HUES48 (cell line): ENCODE measurements at regions not wholly inside any gene's neighbourhood (a gene's known extent, or its start where the extent isn't known, plus 50 kb on each side); places are given as distances from the start of the nearest gene placed in this dataset.

Experiments used
- H3K27ac ChIP-seq: one replicate; pipeline ENCODE4 v1.7.0; 2013; ENCODE audit warnings: low read depth, low read length, inconsistent platforms
- H3K27me3 ChIP-seq: 2 replicates; pipeline ENCODE4 v1.6.1; 2013; ENCODE audit warnings: mild to moderate bottlenecking, low read length; ENCODE audit not compliant: control insufficient read depth, insufficient read depth
- H3K36me3 ChIP-seq: 2 replicates; pipeline ENCODE4 v1.6.1; 2013; ENCODE audit warnings: low read length; ENCODE audit not compliant: control insufficient read depth, insufficient read depth
- H3K4me1 ChIP-seq: 2 replicates; pipeline ENCODE4 v1.6.1; 2013; ENCODE audit warnings: mild to moderate bottlenecking, low read length; ENCODE audit not compliant: control insufficient read depth, insufficient read depth
- H3K4me3 ChIP-seq: 2 replicates; pipeline ENCODE4 v1.5.1; 2013; ENCODE audit warnings: mild to moderate bottlenecking, low read depth, low read length
- H3K9ac ChIP-seq: 2 replicates; pipeline ENCODE4 v1.6.1; 2013; ENCODE audit warnings: mild to moderate bottlenecking, low read depth, low read length, moderate library complexity
- H3K9me3 ChIP-seq: 2 replicates; pipeline ENCODE4 v1.6.1; 2013; ENCODE audit warnings: low read length; ENCODE audit not compliant: control insufficient read depth, insufficient read depth

- Histone ChIP-seq H3K9me3 (no peaks in the 10 kb centered on the region), H3K36me3 (no peaks in the 10 kb centered on the region), H3K9ac (no peak overlapping the region), H3K4me1 (no peaks in the 10 kb centered on the region), H3K27ac (no peak overlapping the region), H3K4me3 (no peak overlapping the region), H3K27me3 (no peaks in the 10 kb centered on the region)
These were observed 282.4 kb upstream of the TMEM132C start for GRCh38 chr12:127984386-127985055.

- Histone ChIP-seq H3K4me3 (no peak overlapping the region), H3K27ac (no peak overlapping the region), H3K4me1 (no peaks in the 10 kb centered on the region)
These were observed 279.6 kb upstream of the TMEM132C start for GRCh38 chr12:127987199-127987901.

DNA sequence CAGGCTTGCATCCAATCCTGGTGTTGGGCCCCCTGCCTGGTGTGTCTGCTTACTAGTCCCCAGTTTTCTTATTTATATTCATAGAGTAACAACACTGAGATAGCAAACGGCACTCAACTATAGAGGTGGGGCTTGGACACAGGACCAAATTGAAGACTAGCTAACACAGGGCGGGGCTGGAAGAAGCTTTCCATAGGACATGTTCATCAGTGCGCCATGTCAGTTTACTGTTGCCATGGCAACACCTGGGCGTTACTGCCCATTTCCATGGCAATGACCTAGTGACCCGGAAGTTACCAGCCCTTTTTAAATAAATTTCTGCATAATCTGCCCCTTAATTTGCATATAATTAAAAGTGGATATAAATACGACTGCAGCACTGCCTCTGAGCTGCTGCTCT, 275.5 kb upstream of the TMEM132C start:
- H3K27me3 ChIP-seq: no peaks in the 10 kb centered on the region
- no peaks in the 10 kb centered on the region; the same call in 1 of the 2 replicates for H3K9me3 ChIP-seq
- H3K4me1 ChIP-seq: no peaks in the 10 kb centered on the region
- no peak overlapping the region for H3K9ac ChIP-seq
- no peak overlapping the region for H3K4me3 ChIP-seq
- H3K27ac ChIP-seq: no peak overlapping the region
- H3K36me3 ChIP-seq: no peaks in the 10 kb centered on the region

More at GRCh38 chr12:127987199-127987901, 279.6 kb upstream of the TMEM132C start:
- no peak overlapping the region for H3K9ac ChIP-seq
- no peaks in the 10 kb centered on the region for H3K27me3 ChIP-seq
- H3K9me3 ChIP-seq: no peaks in the 10 kb centered on the region; the same call in 1 of the 2 replicates
- no peaks in the 10 kb centered on the region for H3K36me3 ChIP-seq

GRCh38 chr12:127998988-127999387, 268.0 kb upstream of the TMEM132C start:
- Histone ChIP-seq H3K27ac (no peak overlapping the region), H3K36me3 (no peaks in the 10 kb centered on the region), H3K4me3 (no peak overlapping the region), H3K9ac (no peak overlapping the region), H3K4me1 (no peaks in the 10 kb centered on the region), H3K27me3 (no peaks in the 10 kb centered on the region), H3K9me3 (no peaks in the 10 kb centered on the region)

DNA sequence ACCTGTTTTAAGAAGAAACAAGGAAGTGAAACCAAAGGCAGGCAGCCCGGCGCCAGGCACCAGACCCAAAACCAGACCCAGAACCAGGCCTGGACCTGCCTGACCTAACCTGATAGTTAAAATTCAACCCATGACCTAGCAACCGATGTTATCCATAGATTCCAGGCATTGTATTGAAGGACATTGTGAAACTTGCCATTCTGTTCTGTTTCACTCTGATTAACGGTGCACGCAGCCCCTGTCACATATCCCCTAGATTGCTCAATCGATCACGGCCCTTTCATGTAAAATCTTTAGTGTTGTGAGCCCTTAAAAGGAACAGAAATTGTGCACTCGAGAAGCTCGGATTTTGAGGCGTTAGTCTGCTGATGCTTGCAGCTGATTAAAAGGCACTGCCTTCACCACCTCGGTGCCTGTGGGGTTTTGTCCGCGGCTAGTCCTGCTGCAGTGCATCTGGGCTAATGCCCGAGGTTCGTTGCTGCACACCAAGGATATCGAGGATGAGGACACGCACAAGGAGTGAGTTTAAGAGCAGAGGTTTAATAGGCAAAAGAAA, 262.5 kb upstream of the TMEM132C start:
- no peak overlapping the region for H3K4me3 ChIP-seq
- H3K9me3 ChIP-seq: no peaks in the 10 kb centered on the region
- H3K27me3 ChIP-seq: no peaks in the 10 kb centered on the region
- H3K4me1 ChIP-seq: 0 out of 2 replicates have a peak, but pooled peaks cover 4% of the 10 kb centered on the region
- no peak overlapping the region for H3K27ac ChIP-seq
- H3K36me3 ChIP-seq: no peaks in the 10 kb centered on the region
- no peak overlapping the region for H3K9ac ChIP-seq

GRCh38 chr12:128007250-128007649, 259.7 kb upstream of the TMEM132C start:
- no peak overlapping the region for H3K4me3 ChIP-seq
- no peaks in the 10 kb centered on the region for H3K27me3 ChIP-seq
- H3K9ac ChIP-seq: no peak overlapping the region

DNA sequence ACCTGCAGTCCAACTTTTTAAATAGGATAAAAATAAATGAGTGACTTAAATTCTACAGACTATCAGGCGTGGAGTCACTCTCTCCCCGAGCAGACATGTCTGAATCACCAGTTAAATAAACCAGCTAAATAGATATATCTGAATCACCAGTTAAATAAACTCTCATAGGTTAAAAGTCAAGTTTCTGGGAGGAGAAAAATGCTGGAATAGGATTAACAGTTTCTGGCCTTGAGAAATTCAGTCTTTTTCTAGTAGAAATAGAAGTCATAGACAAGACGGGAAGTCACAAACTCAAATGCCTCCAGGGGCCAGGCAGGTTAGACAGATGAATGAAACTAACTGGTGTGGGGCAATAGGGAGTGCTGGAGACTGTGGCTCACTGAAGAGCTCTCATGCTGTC, 258.6 kb upstream of the TMEM132C start:
- H3K9ac ChIP-seq: no peak overlapping the region

More at GRCh38 chr12:128007250-128007649, 259.7 kb upstream of the TMEM132C start:
- Histone ChIP-seq H3K36me3 (no peaks in the 10 kb centered on the region), H3K27ac (no peak overlapping the region), H3K9me3 (no peaks in the 10 kb centered on the region), H3K4me1 (peaks cover 7% of the 10 kb centered on the region; the same call in 1 of the 2 replicates)

GRCh38 chr12:128009108-128009507, 257.9 kb upstream of the TMEM132C start:
- Histone ChIP-seq H3K4me3 (no peak overlapping the region), H3K9ac (no peak overlapping the region), H3K36me3 (no peaks in the 10 kb centered on the region), H3K4me1 (peaks cover 7% of the 10 kb centered on the region; the same call in 1 of the 2 replicates), H3K9me3 (no peaks in the 10 kb centered on the region), H3K27me3 (no peaks in the 10 kb centered on the region), H3K27ac (no peak overlapping the region)

More for the DNA sequence above, 258.6 kb upstream of the TMEM132C start:
- Histone ChIP-seq H3K9me3 (no peaks in the 10 kb centered on the region), H3K36me3 (no peaks in the 10 kb centered on the region), H3K4me1 (peaks cover 7% of the 10 kb centered on the region; the same call in 1 of the 2 replicates), H3K27ac (no peak overlapping the region), H3K4me3 (no peak overlapping the region), H3K27me3 (no peaks in the 10 kb centered on the region)

DNA sequence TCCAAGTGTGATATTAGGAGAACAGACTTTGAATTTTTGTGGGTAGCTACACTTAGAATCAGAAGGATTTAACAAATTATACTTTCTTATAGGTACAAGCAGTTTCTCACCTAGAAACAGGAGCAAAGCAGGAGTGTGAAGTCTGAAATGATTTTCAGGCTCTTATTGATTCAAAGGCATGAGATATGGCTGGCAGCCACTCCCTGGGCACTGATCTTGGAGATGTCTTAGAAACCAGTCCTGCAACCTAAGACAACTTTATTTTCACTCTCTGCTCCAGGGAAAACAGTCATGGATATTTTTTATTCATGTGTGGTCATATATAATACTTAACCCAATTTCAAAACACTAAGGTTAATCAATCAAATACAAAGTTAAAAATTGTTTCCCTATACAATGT, 254.9 kb upstream of the TMEM132C start:
- H3K4me1 ChIP-seq: peaks cover 7% of the 10 kb centered on the region; the same call in 1 of the 2 replicates
- H3K4me3 ChIP-seq: no peak overlapping the region
- H3K9ac ChIP-seq: no peak overlapping the region
- no peaks in the 10 kb centered on the region for H3K9me3 ChIP-seq
- H3K27me3 ChIP-seq: no peaks in the 10 kb centered on the region
- H3K27ac ChIP-seq: no peak overlapping the region
- H3K36me3 ChIP-seq: no peaks in the 10 kb centered on the region

- no peak overlapping the region for H3K4me3 ChIP-seq
- no peak overlapping the region for H3K9ac ChIP-seq
- H3K36me3 ChIP-seq: no peaks in the 10 kb centered on the region
- H3K4me1 ChIP-seq: peaks cover 4% of the 10 kb centered on the region; the same call in 1 of the 2 replicates
- H3K27ac ChIP-seq: no peak overlapping the region
- no peaks in the 10 kb centered on the region for H3K9me3 ChIP-seq
- no peaks in the 10 kb centered on the region for H3K27me3 ChIP-seq
These were observed 251.7 kb upstream of the TMEM132C start for GRCh38 chr12:128015276-128015675.

GRCh38 chr12:128018067-128018466, 248.9 kb upstream of the TMEM132C start:
- H3K27me3 ChIP-seq: no peaks in the 10 kb centered on the region
- no peaks in the 10 kb centered on the region for H3K4me1 ChIP-seq
- H3K9me3 ChIP-seq: no peaks in the 10 kb centered on the region
- H3K9ac ChIP-seq: no peak overlapping the region
- no peaks in the 10 kb centered on the region for H3K36me3 ChIP-seq
- H3K4me3 ChIP-seq: no peak overlapping the region
- no peak overlapping the region for H3K27ac ChIP-seq
